Right lobe of liver (tissue), 6 donors: ENCODE measurements at regions not wholly inside any gene's neighbourhood (a gene's known extent, or its start where the extent isn't known, plus 50 kb on each side); places are given as distances from the start of the nearest gene placed in this dataset.

Experiments
- ATAC-seq, 4 donors: fragments of 200-7000 bp; cut with Tn5 transposase; one replicate each; pipeline ENCODE4 v1.9.1; 2020; ENCODE audit warnings: mild to moderate bottlenecking in 4 of 4, moderate library complexity in 4 of 4
- DNase-seq, 3 donors: peaks; one replicate each; pipeline ENCODE4 v3.0.0-alpha.2; 2020
- H3K27ac ChIP-seq, 3 donors: fragments of 200-600 bp; one replicate each; pipeline ENCODE4 v1.8.0; 2022
- H3K27me3 ChIP-seq, 2 donors: fragments of 200-600 bp; one replicate each; pipeline ENCODE4 v1.8.0; 2022
- H3K36me3 ChIP-seq, 4 donors: fragments of 200-600 bp; sonication (generic) in 1 of 4; one replicate each; pipeline versions ENCODE4 v1.5.1 to v1.8.0; 2017 to 2022; ENCODE audit warnings: control low read depth in 1 of 4
- H3K4me1 ChIP-seq, 4 donors: fragments of 200-600 bp; sonication (generic) in 1 of 4; one replicate each; pipeline versions ENCODE4 v1.5.1 to v1.8.0; 2017 to 2022; ENCODE audit warnings: control low read depth in 1 of 4
- H3K4me3 ChIP-seq, 3 donors: fragments of 200-600 bp; one replicate each; pipeline ENCODE4 v1.8.0; 2022
- H3K9me3 ChIP-seq, 4 donors: fragments of 200-600 bp; sonication (generic) in 1 of 4; one replicate each; pipeline versions ENCODE4 v1.5.1 to v1.8.0; 2017 to 2022; ENCODE audit warnings: control low read depth in 1 of 4
- CTCF ChIP-seq, 4 donors: fragments of 200-600 bp in 3 of 4; fragments of 450-650 bp in 1 of 4; IDR thresholded peaks; one replicate each; pipeline versions ENCODE4 v1.5.1 to v1.8.0; 2016 to 2022; ENCODE audit warnings: antibody characterized with exemption in 4 of 4, mild to moderate bottlenecking in 2 of 4
- POLR2A ChIP-seq: fragments of 450-650 bp; IDR thresholded peaks from one replicate; pipeline ENCODE4 v1.6.1; 2017; ENCODE audit warnings: antibody characterized with exemption, mild to moderate bottlenecking
- WGBS: methylation state at CpG from one replicate; pipeline ENCODE4 v1.1.6; 2018; ENCODE audit warnings: low coverage, low lambda C conversion rate; ENCODE audit not compliant: insufficient coverage; ENCODE audit errors: missing lambda C conversion rate; 5-methylcytosine and 5-hydroxymethylcytosine counted together
- intact Hi-C, 2 donors: fragments of 100-400 bp; cut with DNase I; formaldehyde crosslinking; loops; one replicate each; pipeline versions ENCODE4 v1.11.2 to v1.14.1; 2022
- donor health status: DM: no; HTN: yes; CAD: no.
- donor health status: DM: no; HTN: no; CAD: no.
- donor health status: DM: no; HTN: no; CAD: no.
- donor health status: DM: no; HTN: yes; CAD: no.
- donor health status: DM: no; HTN: yes; CAD: no.

GRCh38 chr6:139474145-139475108 is 100.0 kb upstream of the CITED2 start:
- Histone ChIP-seq H3K9me3 (no peaks in the 10 kb centered on the region), H3K4me3 (peak overlapping the region in 2 of 3 donors; percentile 27 to 34), H3K36me3 (no peaks in the 10 kb centered on the region), H3K27me3 (no peaks in the 10 kb centered on the region), H3K4me1 (peaks cover 0 to 41% (median 4%) of the 10 kb centered on the region in 4 donors), H3K27ac (peak overlapping the region in 2 of 3 donors; percentile 59 to 60)
- intact Hi-C loops = no loop called here
- ATAC-seq = peak; percentile 42 to 61 (median 55)
- WGBS = 12% methylated on average over 7 of the region's 7 CpGs
- no peak for DNase-seq
- no peak for TF ChIP-seq POLR2A
- TF ChIP-seq CTCF (IDR thresholded peaks at IDR 0.05) = no peak

- ATAC-seq (peak in 2 of 4 donors; percentile 4 to 5), DNase-seq (no peak)
- H3K9me3 ChIP-seq = no peaks in the 10 kb centered on the region
- no peaks in the 10 kb centered on the region for H3K27me3 ChIP-seq
- whole genome bisulfite sequencing = 27% methylated on average over 2 of the region's 2 CpGs
- peak overlapping the region; percentile 18 to 60 (median 59) for H3K27ac ChIP-seq
- TF ChIP-seq POLR2A (no peak), CTCF (IDR thresholded peaks at IDR 0.05) (no peak)
- peak overlapping the region in 1 of 3 donors; percentile 27 for H3K4me3 ChIP-seq
- intact Hi-C loops = no loop called here
- peaks cover 0 to 41% (median 4%) of the 10 kb centered on the region in 4 donors for H3K4me1 ChIP-seq
- H3K36me3 ChIP-seq = no peaks in the 10 kb centered on the region
Observed at GRCh38 chr6:139473731-139474130, 99.3 kb upstream of the CITED2 start.

- intact Hi-C loops = no loop called here
- H3K4me1 ChIP-seq = peaks cover 0 to 41% (median 4%) of the 10 kb centered on the region in 4 donors
- 81% methylated on average over 11 of the region's 14 CpGs for WGBS
- peak overlapping the region; percentile 18 to 60 (median 59) for H3K27ac ChIP-seq
- no peaks in the 10 kb centered on the region for H3K27me3 ChIP-seq
- H3K9me3 ChIP-seq = no peaks in the 10 kb centered on the region
- DNase-seq (peak in 1 of 3 donors; percentile 69), ATAC-seq (peak; percentile 54 to 84 (median 68))
- TF ChIP-seq POLR2A = no peak
- TF ChIP-seq CTCF (IDR thresholded peaks at IDR 0.05) = no peak
- H3K36me3 ChIP-seq = no peaks in the 10 kb centered on the region
- no peak overlapping the region for H3K4me3 ChIP-seq
Observed at GRCh38 chr6:139473231-139473701, 98.8 kb upstream of the CITED2 start.

- peaks cover 0 to 41% (median 4%) of the 10 kb centered on the region in 4 donors for H3K4me1 ChIP-seq
- ATAC-seq (peak; percentile 37 to 52 (median 44)), DNase-seq (no peak)
- WGBS = 67% methylated on average over 12 of the region's 12 CpGs
- H3K36me3 ChIP-seq = no peaks in the 10 kb centered on the region
- H3K27me3 ChIP-seq = no peaks in the 10 kb centered on the region
- H3K4me3 ChIP-seq = no peak overlapping the region
- peak overlapping the region; percentile 18 to 60 (median 59) for H3K27ac ChIP-seq
- TF ChIP-seq POLR2A (no peak), CTCF (IDR thresholded peaks at IDR 0.05) (no peak)
- no peaks in the 10 kb centered on the region for H3K9me3 ChIP-seq
- intact Hi-C loops = no loop called here
Observed at GRCh38 chr6:139472351-139473015, 98.0 kb upstream of the CITED2 start.
